GM18511 (cell line): ENCODE measurements at regions not wholly inside any gene's neighbourhood (a gene's known extent, or its start where the extent isn't known, plus 50 kb on each side); places are given as distances from the start of the nearest gene placed in this dataset.
A peak's percentile ranks its signal among the peaks of the same experiment; 100 is the strongest.
"Not testable (repeated sequence)": the region's sequence is repeated elsewhere in the genome, so short reads cannot be mapped to it uniquely, and the experiment has no call there.

Source experiments
- ATAC-seq: cut with Tn5 transposase; IDR thresholded peaks from one replicate; pipeline ENCODE4 v1.9.1; 2021; ENCODE audit warnings: mild to moderate bottlenecking, moderate library complexity; ENCODE audit not compliant: unreplicated experiment

- ATAC-seq = no peak
These were observed 75.0 kb upstream of the TENM4 start for GRCh38 chr11:79515781-79516180.

GRCh38 chr11:79514695-79515094, 73.9 kb upstream of the TENM4 start:
- no peak for ATAC-seq

- no peak for ATAC-seq
These were observed 73.5 kb upstream of the TENM4 start for GRCh38 chr11:79514290-79514689.

- no peak for ATAC-seq
These were observed 72.1 kb upstream of the TENM4 start for GRCh38 chr11:79512706-79513469.

- ATAC-seq = no peak
These were observed 70.1 kb upstream of the TENM4 start for GRCh38 chr11:79510960-79511359.

GRCh38 chr11:79508461-79508860, 67.6 kb upstream of the TENM4 start:
- ATAC-seq = no peak

GRCh38 chr11:79507706-79508105, 66.9 kb upstream of the TENM4 start:
- no peak for ATAC-seq

- no peak for ATAC-seq
These were observed 66.0 kb upstream of the TENM4 start for GRCh38 chr11:79506734-79507344.

GRCh38 chr11:79506124-79506523, 65.3 kb upstream of the TENM4 start:
- no peak for ATAC-seq

GRCh38 chr11:79503028-79503427, 62.2 kb upstream of the TENM4 start:
- no peak for ATAC-seq

- no peak for ATAC-seq
These were observed 60.9 kb upstream of the TENM4 start for GRCh38 chr11:79501707-79502106.

- ATAC-seq = not testable (repeated sequence)
These were observed 59.1 kb upstream of the TENM4 start for GRCh38 chr11:79499929-79500328.

GRCh38 chr11:79498667-79499066, 57.8 kb upstream of the TENM4 start:
- no peak for ATAC-seq

- ATAC-seq = peak; percentile 92
These were observed 52.8 kb upstream of the TENM4 start for GRCh38 chr11:79493555-79494171.

- ATAC-seq = no peak
These were observed 51.2 kb upstream of the TENM4 start for GRCh38 chr11:79492008-79492407.
